ENCODE measurements at regions not wholly inside any gene's neighbourhood (a gene's known extent, or its start where the extent isn't known, plus 50 kb on each side); places are given as distances from the start of the nearest gene placed in this dataset.

DNA sequence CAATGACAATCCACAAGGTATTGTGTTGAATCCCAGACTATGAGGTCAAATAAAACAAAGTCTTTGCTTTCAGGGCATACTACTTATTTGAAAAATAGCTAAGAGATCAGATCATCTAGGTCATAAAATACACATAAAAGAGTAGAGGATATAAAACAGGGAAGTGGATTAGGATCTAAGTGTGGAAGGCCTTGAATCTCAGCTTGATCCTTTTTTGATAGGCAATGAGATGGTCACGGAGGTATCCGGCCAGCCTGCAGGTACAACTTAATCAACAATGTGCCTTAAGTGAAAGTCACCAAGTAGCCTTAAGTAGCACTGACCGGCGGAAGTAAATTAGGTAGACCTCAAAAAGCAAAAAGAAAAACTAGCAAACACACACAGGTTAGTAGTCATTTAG lies 901.7 kb downstream of the KCNJ2 start:
- Histone ChIP-seq H3K27ac (ENCODE audit: low read depth, low read length) (no peak overlapping the region), H3K9ac (ENCODE audit: low read depth, low read length) (no peak overlapping the region), H3K4me3 (ENCODE audit: low read depth, low read length) (no peak overlapping the region)

GRCh38 chr17:71071837-71072236 lies 902.5 kb downstream of the KCNJ2 start:
- Histone ChIP-seq H3K9me3 (ENCODE audit: control insufficient read depth, insufficient read depth, low read length) (no peaks in the 10 kb centered on the region), H3K4me1 (ENCODE audit: control insufficient read depth, insufficient read depth, low read length) (no peaks in the 10 kb centered on the region), H3K36me3 (ENCODE audit: control insufficient read depth, insufficient read depth, low read length) (no peaks in the 10 kb centered on the region), H3K9ac (ENCODE audit: low read depth, low read length) (no peak overlapping the region), H3K27ac (ENCODE audit: low read depth, low read length) (no peak overlapping the region), H3K27me3 (ENCODE audit: control insufficient read depth, insufficient read depth, low read length) (no peaks in the 10 kb centered on the region), H3K4me3 (ENCODE audit: low read depth, low read length) (no peak overlapping the region)

More for the DNA sequence above, 901.7 kb downstream of the KCNJ2 start:
- no peaks in the 10 kb centered on the region for H3K9me3 ChIP-seq (ENCODE audit: control insufficient read depth, insufficient read depth, low read length)
- no peaks in the 10 kb centered on the region for H3K4me1 ChIP-seq (ENCODE audit: control insufficient read depth, insufficient read depth, low read length)
- no peaks in the 10 kb centered on the region for H3K27me3 ChIP-seq (ENCODE audit: control insufficient read depth, insufficient read depth, low read length)
- H3K36me3 ChIP-seq (ENCODE audit: control insufficient read depth, insufficient read depth, low read length) = no peaks in the 10 kb centered on the region

DNA sequence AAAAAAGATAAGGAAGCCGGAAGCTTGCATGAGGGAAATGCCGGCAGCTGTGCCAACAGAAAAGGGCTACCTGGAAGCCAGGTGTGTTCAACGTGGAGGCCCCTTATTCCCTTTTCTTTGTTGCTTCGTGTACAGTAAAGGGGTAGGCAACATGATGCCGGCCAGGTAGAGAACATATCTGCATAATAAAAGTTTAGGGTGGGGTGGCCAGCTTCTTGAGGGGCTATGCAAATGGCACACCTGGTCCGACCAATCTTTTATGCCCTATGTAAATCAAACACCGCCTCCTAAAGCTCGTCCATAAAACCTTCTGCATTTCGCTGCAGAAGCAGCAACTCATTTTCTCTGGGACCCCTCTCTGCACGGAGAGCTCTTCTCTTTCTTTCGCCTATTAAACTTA lies 911.6 kb downstream of the KCNJ2 start:
- Histone ChIP-seq H3K4me1 (ENCODE audit: control insufficient read depth, insufficient read depth, low read length) (peaks cover 9% of the 10 kb centered on the region), H3K9me3 (ENCODE audit: control insufficient read depth, insufficient read depth, low read length) (no peaks in the 10 kb centered on the region), H3K27ac (ENCODE audit: low read depth, low read length) (no peak overlapping the region), H3K4me3 (ENCODE audit: low read depth, low read length) (peak overlapping the region; percentile 47), H3K36me3 (ENCODE audit: control insufficient read depth, insufficient read depth, low read length) (no peaks in the 10 kb centered on the region), H3K9ac (ENCODE audit: low read depth, low read length) (no peak overlapping the region), H3K27me3 (ENCODE audit: control insufficient read depth, insufficient read depth, low read length) (no peaks in the 10 kb centered on the region)

- no peak overlapping the region for H3K27ac ChIP-seq (ENCODE audit: low read depth, low read length)
- no peak overlapping the region for H3K9ac ChIP-seq (ENCODE audit: low read depth, low read length)
- no peaks in the 10 kb centered on the region for H3K9me3 ChIP-seq (ENCODE audit: control insufficient read depth, insufficient read depth, low read length)
- peaks cover 9% of the 10 kb centered on the region for H3K4me1 ChIP-seq (ENCODE audit: control insufficient read depth, insufficient read depth, low read length)
- peak overlapping the region; percentile 47 for H3K4me3 ChIP-seq (ENCODE audit: low read depth, low read length)
- H3K36me3 ChIP-seq (ENCODE audit: control insufficient read depth, insufficient read depth, low read length) = no peaks in the 10 kb centered on the region
- H3K27me3 ChIP-seq (ENCODE audit: control insufficient read depth, insufficient read depth, low read length) = no peaks in the 10 kb centered on the region
These were observed 912.3 kb downstream of the KCNJ2 start for GRCh38 chr17:71081666-71082065.

GRCh38 chr17:71084219-71084618 lies 914.9 kb downstream of the KCNJ2 start:
- no peak overlapping the region for H3K4me3 ChIP-seq (ENCODE audit: low read depth, low read length)
- no peaks in the 10 kb centered on the region for H3K27me3 ChIP-seq (ENCODE audit: control insufficient read depth, insufficient read depth, low read length)
- no peak overlapping the region for H3K27ac ChIP-seq (ENCODE audit: low read depth, low read length)
- no peak overlapping the region for H3K9ac ChIP-seq (ENCODE audit: low read depth, low read length)
- peaks cover 9% of the 10 kb centered on the region for H3K4me1 ChIP-seq (ENCODE audit: control insufficient read depth, insufficient read depth, low read length)
- no peaks in the 10 kb centered on the region for H3K9me3 ChIP-seq (ENCODE audit: control insufficient read depth, insufficient read depth, low read length)
- H3K36me3 ChIP-seq (ENCODE audit: control insufficient read depth, insufficient read depth, low read length) = no peaks in the 10 kb centered on the region

DNA sequence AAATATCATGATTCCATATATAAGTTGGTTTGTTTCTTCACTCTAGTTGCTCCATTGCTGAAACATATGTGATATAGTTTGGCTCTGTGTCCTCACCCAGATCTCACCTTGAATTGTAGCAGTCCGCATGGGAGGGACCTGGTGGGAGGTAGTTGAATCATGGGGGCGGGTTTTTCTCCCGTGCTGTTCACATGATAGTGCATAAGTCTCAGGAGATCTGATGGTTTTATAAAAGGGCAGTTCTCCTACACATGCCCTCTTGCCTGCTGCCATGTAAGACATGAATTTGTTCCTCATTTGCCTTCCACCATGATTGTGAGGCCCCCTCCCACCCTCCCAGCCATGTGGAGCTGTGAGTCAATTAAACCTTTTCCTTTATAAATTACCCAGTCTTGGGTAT lies 915.5 kb downstream of the KCNJ2 start:
- no peak overlapping the region for H3K9ac ChIP-seq (ENCODE audit: low read depth, low read length)
- no peaks in the 10 kb centered on the region for H3K27me3 ChIP-seq (ENCODE audit: control insufficient read depth, insufficient read depth, low read length)
- H3K36me3 ChIP-seq (ENCODE audit: control insufficient read depth, insufficient read depth, low read length) = no peaks in the 10 kb centered on the region
- peaks cover 9% of the 10 kb centered on the region for H3K4me1 ChIP-seq (ENCODE audit: control insufficient read depth, insufficient read depth, low read length)
- H3K4me3 ChIP-seq (ENCODE audit: low read depth, low read length) = no peak overlapping the region
- H3K9me3 ChIP-seq (ENCODE audit: control insufficient read depth, insufficient read depth, low read length) = no peaks in the 10 kb centered on the region
- H3K27ac ChIP-seq (ENCODE audit: low read depth, low read length) = no peak overlapping the region

DNA sequence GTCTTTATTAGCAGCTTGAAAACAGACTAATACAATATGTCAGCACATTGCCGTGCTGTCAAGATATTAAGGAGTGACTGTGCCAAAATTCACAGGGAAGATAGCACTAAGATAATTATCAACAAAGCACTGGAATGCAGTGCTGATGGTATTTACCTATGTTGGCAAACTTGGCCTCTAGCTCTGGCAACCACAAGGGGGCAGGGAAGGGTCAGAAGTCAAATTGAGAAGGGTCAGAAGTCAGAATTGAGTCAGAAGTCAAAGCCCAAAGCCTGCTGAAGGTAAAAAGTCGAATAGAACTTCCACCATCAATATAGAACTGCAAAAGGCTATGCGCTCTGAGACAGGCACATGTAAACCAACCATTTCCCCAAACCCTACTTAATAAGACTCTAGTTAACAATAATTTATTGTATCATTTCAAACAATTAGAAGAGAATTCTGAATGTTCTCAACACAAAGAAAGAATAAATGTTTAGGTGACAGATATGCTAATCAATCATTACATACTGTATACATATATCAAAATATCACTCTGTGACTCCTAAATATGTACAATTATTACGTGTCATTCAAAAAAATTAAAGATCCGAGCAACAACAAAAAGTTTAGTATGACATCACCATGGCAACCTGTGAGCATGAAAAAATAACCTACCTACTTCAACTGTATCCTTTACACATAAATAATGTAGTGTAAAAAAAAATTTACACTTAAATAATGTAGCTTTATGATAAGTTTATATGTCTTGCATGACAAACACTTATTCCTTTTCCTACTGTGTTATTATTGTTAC lies 916.1 kb downstream of the KCNJ2 start:
- Histone ChIP-seq H3K27me3 (ENCODE audit: control insufficient read depth, insufficient read depth, low read length) (no peaks in the 10 kb centered on the region), H3K36me3 (ENCODE audit: control insufficient read depth, insufficient read depth, low read length) (no peaks in the 10 kb centered on the region), H3K27ac (ENCODE audit: low read depth, low read length) (no peak overlapping the region), H3K9me3 (ENCODE audit: control insufficient read depth, insufficient read depth, low read length) (no peaks in the 10 kb centered on the region), H3K4me1 (ENCODE audit: control insufficient read depth, insufficient read depth, low read length) (peaks cover 9% of the 10 kb centered on the region), H3K4me3 (ENCODE audit: low read depth, low read length) (no peak overlapping the region), H3K9ac (ENCODE audit: low read depth, low read length) (no peak overlapping the region)

DNA sequence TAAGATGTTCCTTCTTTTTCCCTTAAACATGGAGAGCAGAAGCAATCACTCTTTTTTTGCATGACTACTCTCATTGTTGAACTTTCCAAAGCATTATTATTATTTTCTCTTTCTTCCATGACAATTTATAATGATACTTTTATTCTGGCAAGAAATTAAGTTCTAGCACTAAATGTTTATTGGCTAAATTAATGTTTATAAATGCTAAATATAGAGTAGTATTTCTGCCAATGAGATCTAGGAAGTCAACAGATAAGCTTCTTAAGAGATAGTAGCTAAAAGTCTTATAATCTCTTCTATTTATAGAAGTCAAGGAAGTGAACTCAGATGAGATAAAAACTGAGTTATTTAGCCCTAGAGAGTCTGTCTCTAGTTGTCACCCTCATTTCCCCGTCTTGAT lies 920.1 kb downstream of the KCNJ2 start:
- Histone ChIP-seq H3K4me3 (ENCODE audit: low read depth, low read length) (no peak overlapping the region), H3K9ac (ENCODE audit: low read depth, low read length) (no peak overlapping the region), H3K27ac (ENCODE audit: low read depth, low read length) (no peak overlapping the region), H3K36me3 (ENCODE audit: control insufficient read depth, insufficient read depth, low read length) (no peaks in the 10 kb centered on the region), H3K27me3 (ENCODE audit: control insufficient read depth, insufficient read depth, low read length) (no peaks in the 10 kb centered on the region), H3K9me3 (ENCODE audit: control insufficient read depth, insufficient read depth, low read length) (0 out of 2 replicates have a peak, but pooled peaks cover 3% of the 10 kb centered on the region), H3K4me1 (ENCODE audit: control insufficient read depth, insufficient read depth, low read length) (no peaks in the 10 kb centered on the region)

DNA sequence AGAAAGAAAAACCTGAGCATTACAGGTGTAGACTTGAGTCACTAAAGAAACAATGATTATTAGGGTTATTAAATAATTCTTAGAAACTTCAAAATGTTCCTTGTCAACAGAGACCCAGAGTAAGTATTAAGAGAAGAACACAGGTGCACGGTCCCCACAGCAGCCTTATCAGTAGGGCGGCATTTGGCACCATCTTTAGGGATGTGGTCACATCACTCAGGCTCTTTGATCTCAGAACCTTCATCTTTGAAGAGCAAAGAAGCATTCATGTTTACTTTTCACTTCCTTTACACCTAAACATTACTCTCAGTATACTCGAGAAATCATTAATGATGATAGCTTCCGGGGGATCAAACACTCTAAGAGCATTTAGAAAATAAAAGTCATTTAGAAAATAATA lies 928.7 kb downstream of the KCNJ2 start:
- Histone ChIP-seq H3K9ac (ENCODE audit: low read depth, low read length) (no peak overlapping the region), H3K4me1 (ENCODE audit: control insufficient read depth, insufficient read depth, low read length) (no peaks in the 10 kb centered on the region), H3K36me3 (ENCODE audit: control insufficient read depth, insufficient read depth, low read length) (no peaks in the 10 kb centered on the region), H3K27ac (ENCODE audit: low read depth, low read length) (no peak overlapping the region), H3K9me3 (ENCODE audit: control insufficient read depth, insufficient read depth, low read length) (no peaks in the 10 kb centered on the region), H3K4me3 (ENCODE audit: low read depth, low read length) (no peak overlapping the region), H3K27me3 (ENCODE audit: control insufficient read depth, insufficient read depth, low read length) (no peaks in the 10 kb centered on the region)

GRCh38 chr17:71099003-71099714 lies 929.8 kb downstream of the KCNJ2 start:
- Histone ChIP-seq H3K27ac (ENCODE audit: low read depth, low read length) (no peak overlapping the region), H3K27me3 (ENCODE audit: control insufficient read depth, insufficient read depth, low read length) (no peaks in the 10 kb centered on the region), H3K4me1 (ENCODE audit: control insufficient read depth, insufficient read depth, low read length) (peaks cover 5% of the 10 kb centered on the region; the same call in 1 of the 2 replicates), H3K4me3 (ENCODE audit: low read depth, low read length) (no peak overlapping the region), H3K36me3 (ENCODE audit: control insufficient read depth, insufficient read depth, low read length) (no peaks in the 10 kb centered on the region), H3K9me3 (ENCODE audit: control insufficient read depth, insufficient read depth, low read length) (no peaks in the 10 kb centered on the region), H3K9ac (ENCODE audit: low read depth, low read length) (no peak overlapping the region)

- H3K36me3 ChIP-seq (ENCODE audit: control insufficient read depth, insufficient read depth, low read length) = no peaks in the 10 kb centered on the region
- H3K27ac ChIP-seq (ENCODE audit: low read depth, low read length) = no peak overlapping the region
- H3K27me3 ChIP-seq (ENCODE audit: control insufficient read depth, insufficient read depth, low read length) = no peaks in the 10 kb centered on the region
- H3K9me3 ChIP-seq (ENCODE audit: control insufficient read depth, insufficient read depth, low read length) = no peaks in the 10 kb centered on the region
- H3K4me3 ChIP-seq (ENCODE audit: low read depth, low read length) = no peak overlapping the region
- peaks cover 5% of the 10 kb centered on the region; the same call in 1 of the 2 replicates for H3K4me1 ChIP-seq (ENCODE audit: control insufficient read depth, insufficient read depth, low read length)
- no peak overlapping the region for H3K9ac ChIP-seq (ENCODE audit: low read depth, low read length)
These were observed 933.4 kb downstream of the KCNJ2 start for GRCh38 chr17:71102777-71103176.

All from HUES48 (cell line).